Activated CD8-positive, alpha-beta memory T cell treated with anti-CD3 and anti-CD28 coated beads for 24 hours (primary cell): ENCODE measurements at regions not wholly inside any gene's neighbourhood (a gene's known extent, or its start where the extent isn't known, plus 50 kb on each side); places are given as distances from the start of the nearest gene placed in this dataset.

Experiments used
- DNase-seq: peaks from one replicate; pipeline ENCODE4 v3.0.0-alpha.2; 2020

- no peak for DNase-seq
Observed at GRCh38 chr5:136526021-136526420, 160.7 kb upstream of the TRPC7 start.

DNA sequence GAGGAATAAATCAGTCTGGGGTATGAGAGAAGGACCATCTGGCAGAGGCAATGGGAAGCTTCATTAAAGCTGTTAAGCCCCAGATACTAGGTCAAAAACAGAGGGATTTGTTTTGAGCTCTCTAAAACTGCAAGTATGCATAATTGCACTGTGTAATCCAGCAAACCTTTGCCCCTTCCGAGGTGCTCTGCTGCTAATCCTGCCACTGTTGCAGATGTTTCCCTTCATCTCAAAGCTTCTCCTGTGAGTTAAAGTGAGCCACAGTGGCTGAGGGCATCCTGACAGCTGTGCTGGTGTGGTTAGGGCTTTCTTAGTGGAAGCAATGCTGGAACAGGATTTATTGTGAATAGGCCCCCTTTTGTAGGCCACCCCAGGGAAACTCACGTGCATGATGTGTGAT, 160.3 kb upstream of the TRPC7 start:
- DNase-seq: no peak

GRCh38 chr5:136522217-136522956, 157.0 kb upstream of the TRPC7 start:
- no peak for DNase-seq

DNA sequence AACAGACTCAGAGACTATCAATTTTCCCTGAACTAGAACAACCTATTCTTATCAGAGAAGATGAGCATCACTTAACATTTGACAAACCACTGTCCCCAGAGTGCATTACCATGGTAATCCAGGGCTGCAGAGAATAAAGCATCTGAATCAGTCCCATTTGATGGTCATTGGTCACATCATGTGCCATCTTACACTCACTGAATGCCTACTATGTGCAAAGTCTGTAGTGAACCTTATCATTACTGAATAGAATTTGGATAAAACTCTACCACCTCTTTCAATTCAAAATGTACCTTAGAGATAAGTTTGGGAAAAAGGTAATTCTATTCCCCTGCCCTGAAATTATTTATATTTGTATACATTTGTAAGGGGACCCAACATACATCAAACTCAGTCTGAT, 156.4 kb upstream of the TRPC7 start:
- no peak for DNase-seq

GRCh38 chr5:136518814-136519213, 153.5 kb upstream of the TRPC7 start:
- DNase-seq: no peak

DNA sequence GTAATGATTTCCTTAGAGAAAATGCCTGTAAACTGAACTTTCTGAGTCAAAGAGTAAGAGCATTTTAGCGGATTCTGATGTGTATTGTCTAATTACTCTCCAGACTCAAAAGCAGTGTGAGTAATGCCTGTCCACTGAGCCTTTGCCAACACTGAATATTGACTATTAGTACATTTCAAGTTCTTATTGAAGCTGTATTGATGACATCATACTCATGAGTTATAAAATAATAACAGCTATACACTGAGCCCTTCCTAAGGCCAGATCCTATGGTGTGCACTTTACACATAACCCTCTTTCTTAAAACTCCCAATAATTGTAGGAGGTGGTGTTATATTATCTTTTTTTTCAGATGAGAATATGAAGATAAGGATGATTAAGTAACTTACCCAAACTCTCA, 152.8 kb upstream of the TRPC7 start:
- DNase-seq: no peak

- DNase-seq: no peak
Observed at GRCh38 chr5:136517755-136518154, 152.4 kb upstream of the TRPC7 start.

DNA sequence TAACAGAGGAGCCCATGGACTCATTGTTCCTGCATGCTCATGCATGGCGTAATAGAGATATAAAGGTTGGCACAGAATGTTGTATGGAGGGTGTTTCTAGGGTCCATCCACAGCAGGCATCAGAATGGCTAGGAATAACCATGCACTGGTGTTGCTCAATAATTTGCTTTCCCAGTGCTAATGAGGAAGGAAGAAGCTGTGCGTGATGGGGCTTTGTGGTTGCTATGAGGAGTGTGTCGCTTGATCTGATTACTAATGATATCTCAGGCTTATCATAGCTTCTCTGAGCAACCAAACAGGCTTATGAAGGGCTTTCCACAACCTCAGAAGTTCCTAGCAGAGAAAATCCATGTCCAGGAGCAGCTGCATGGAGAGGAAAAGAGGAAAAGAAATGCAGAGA, 151.3 kb upstream of the TRPC7 start:
- no peak for DNase-seq

GRCh38 chr5:136513430-136513829, 148.1 kb upstream of the TRPC7 start:
- DNase-seq: no peak

- DNase-seq: no peak
Observed at GRCh38 chr5:136511046-136511445, 145.7 kb upstream of the TRPC7 start.

- no peak for DNase-seq
Observed at GRCh38 chr5:136510481-136510880, 145.1 kb upstream of the TRPC7 start.

DNA sequence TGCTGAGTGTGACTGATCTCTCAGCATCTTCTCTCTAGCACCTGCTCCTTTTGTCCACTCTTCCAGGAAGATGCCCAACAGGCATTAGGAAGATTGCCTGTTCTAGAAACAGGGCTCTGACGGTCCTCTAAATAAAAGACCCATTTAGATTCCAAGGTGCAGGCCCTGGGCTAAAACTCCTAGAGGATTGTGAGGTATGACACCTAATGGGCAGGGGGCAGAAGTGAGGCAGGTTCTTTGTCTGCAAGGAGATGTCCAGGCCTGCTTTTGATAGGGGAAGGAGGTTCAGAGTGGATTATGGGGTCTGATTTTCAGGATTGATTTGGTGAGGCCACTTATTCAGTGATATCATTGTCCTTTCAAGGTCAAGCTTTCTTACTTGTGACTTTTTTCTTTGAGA, 140.8 kb upstream of the TRPC7 start:
- DNase-seq: no peak

GRCh38 chr5:136501133-136501532, 135.8 kb upstream of the TRPC7 start:
- no peak for DNase-seq

- no peak for DNase-seq
Observed at GRCh38 chr5:136492587-136492986, 127.2 kb upstream of the TRPC7 start.

GRCh38 chr5:136491806-136492205, 126.5 kb upstream of the TRPC7 start:
- DNase-seq: no peak

DNA sequence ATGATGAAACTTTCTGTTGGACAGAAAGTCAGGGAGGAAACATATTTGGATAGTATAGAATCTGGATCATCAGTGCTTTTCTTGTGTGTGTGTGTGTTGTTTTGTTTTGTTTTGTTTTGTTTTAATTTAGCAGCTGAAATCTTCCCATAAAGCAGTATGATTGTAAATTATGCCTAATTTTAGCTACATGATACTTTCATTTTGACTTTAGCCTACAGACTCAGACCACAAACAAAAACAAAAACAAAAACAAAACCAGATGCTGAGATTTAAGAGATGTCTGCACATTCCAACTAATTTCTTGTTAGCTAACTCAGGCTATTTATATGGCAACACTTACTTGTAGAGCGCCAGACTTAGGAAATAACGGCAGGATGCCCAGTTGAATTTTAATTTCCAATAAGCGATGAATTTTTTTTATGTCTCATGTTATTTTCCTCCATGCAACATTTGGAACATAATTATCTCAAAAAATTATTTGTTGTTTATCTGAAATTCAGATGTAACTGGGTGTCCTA, 119.5 kb upstream of the TRPC7 start:
- no peak for DNase-seq

DNA sequence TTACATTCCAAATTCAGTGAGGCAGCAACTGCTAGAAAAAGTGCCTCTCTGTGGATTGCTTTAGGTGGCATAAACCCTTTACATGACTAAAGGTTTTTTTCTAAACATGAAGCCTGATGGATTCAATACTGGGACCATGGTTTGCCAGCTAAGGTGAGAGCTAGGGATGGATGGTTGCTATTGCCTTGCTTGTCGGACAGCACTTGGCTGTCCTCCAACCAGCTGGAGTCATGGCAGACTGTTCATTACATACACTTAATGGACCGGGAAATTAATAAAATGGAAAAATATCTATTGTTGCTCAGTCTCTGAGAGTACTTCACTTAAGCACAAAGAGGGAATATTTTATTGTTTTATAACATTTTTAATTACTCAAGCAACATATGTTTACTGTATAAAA, 116.9 kb upstream of the TRPC7 start:
- DNase-seq: no peak

- no peak for DNase-seq
Observed at GRCh38 chr5:136474466-136474865, 109.1 kb upstream of the TRPC7 start.

GRCh38 chr5:136467632-136468031, 102.3 kb upstream of the TRPC7 start:
- DNase-seq: no peak

GRCh38 chr5:136466041-136466415, 100.7 kb upstream of the TRPC7 start:
- DNase-seq: no peak

DNA sequence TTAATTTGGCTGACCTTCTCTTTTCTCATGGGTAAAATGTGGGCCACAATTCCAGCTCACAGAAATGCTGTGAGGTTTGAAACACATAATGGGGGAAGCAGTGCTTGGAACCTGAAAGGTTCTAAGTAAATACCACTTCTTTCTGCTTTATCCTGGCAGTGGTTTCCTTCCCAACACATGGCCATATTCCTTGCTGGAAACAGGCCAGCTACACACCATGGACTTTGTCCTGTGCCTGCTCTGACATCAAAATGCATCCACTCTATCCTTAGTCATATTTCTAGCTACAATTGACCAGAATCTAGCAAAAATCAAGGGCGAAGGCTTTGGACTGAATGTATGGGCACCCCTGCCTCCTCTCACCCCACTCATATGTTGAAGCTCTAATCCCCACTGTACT, 93.1 kb upstream of the TRPC7 start:
- no peak for DNase-seq

DNA sequence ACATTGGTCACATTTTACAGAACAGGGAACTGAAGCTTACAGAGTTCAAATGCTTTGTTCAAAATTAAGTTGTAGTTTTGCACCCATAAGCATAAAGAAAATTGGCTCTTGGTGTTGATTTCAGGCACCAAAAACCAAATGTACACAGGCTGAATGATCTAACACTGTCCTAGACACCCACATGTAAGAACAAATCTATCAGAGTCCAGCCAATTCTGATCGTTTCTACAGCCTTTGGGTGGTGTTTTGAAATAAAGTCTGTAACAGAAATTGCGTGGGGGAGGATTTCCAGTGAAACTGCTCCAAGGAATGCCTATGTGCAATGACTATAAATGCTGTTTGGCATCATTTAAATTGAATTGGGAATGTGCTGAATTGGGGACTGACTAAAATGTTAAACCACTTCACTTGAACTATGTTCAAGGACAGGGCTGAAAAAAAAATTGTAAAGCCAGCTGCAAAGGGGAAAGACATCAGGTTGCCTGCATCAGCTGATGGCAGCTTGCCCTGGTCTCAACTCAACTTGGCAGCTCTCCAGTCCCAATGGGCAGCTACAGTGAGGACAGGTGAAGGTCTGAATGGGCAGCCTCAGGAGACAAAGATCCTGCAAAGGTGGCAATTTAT, 92.2 kb upstream of the TRPC7 start:
- DNase-seq: no peak

DNA sequence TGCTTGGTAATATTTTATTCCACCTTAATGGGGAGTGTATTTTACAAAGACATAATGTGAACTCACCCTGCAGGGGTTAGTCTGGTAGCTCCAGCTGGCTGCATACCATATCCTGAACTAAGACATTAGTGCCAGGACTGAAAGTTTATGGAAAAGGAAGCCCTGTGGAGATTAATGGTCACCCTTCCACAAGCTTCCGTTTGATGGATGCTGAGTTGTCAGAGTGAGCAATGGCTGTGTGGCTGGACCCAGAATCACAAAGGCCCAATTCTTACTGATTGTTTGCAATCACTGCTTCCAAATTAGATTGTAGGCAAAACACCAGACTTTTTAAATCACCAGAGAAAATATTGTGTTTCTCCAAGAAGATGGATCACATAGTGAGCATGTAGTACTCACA, 90.1 kb upstream of the TRPC7 start:
- no peak for DNase-seq

GRCh38 chr5:136453986-136454758, 88.8 kb upstream of the TRPC7 start:
- DNase-seq: no peak
